H1 (cell line): ENCODE measurements at regions not wholly inside any gene's neighbourhood (a gene's known extent, or its start where the extent isn't known, plus 50 kb on each side); places are given as distances from the start of the nearest gene placed in this dataset.

Experiments
- CTCF ChIA-PET: fragments of 300-600 bp; sonication (Branson Sonifier 250); formaldehyde crosslinking; loops from one replicate; lab custom pipeline; 2021; ENCODE audit not compliant: partially characterized antibody; lab: Charles Lee
- POLR2A ChIA-PET: fragments of 300-600 bp; sonication (Branson Sonifier 250); formaldehyde crosslinking; loops from one replicate; lab custom pipeline; 2021; ENCODE audit warnings: inconsistent platforms; ENCODE audit not compliant: partially characterized antibody; lab: Charles Lee
- DNase-seq, 2 experiments: peaks; one replicate each; pipeline versions ENCODE4 v3.0.0 to v3.0.0-alpha.2; 2010 to 2022; ENCODE audit warnings: low spot score in 2 of 2, low read depth in 1 of 2, mixed read lengths in 1 of 2
- FAIRE-seq: peaks from 2 replicates; lab custom pipeline; 2011; peaks lifted over from hg19 to GRCh38; lab: Jason Lieb, UNC
- H2AFZ ChIP-seq: 2 replicates; pipeline ENCODE4 v1.8.1; 2012; ENCODE audit warnings: low read length, inconsistent platforms
- H2AK5ac ChIP-seq: 2 replicates; pipeline ENCODE4 v1.6.1; 2013; ENCODE audit warnings: low read depth, low read length
- H2BK120ac ChIP-seq: replicated peaks from 2 replicates; pipeline ENCODE3; 2013; ENCODE audit warnings: low read depth, low read length, inconsistent platforms
- H2BK12ac ChIP-seq: 2 replicates; pipeline ENCODE4 v1.6.1; 2013; ENCODE audit warnings: low read depth, low read length
- H2BK15ac ChIP-seq: 2 replicates; pipeline ENCODE4 v1.6.1; 2013; ENCODE audit warnings: low read length
- H2BK20ac ChIP-seq: 2 replicates; pipeline ENCODE4 v1.6.1; 2013; ENCODE audit warnings: low read length
- H2BK5ac ChIP-seq: 2 replicates; pipeline ENCODE4 v1.6.1; 2013; ENCODE audit warnings: low read depth, low read length
- H3K14ac ChIP-seq: 2 replicates; pipeline ENCODE4 v1.6.1; 2013; ENCODE audit warnings: inconsistent platforms; ENCODE audit not compliant: insufficient read length
- H3K18ac ChIP-seq: 2 replicates; pipeline ENCODE4 v1.6.1; 2013; ENCODE audit warnings: low read length; ENCODE audit errors: extremely low read depth
- H3K23ac ChIP-seq: 2 replicates; pipeline ENCODE4 v1.6.1; 2013; ENCODE audit warnings: inconsistent platforms; ENCODE audit not compliant: insufficient read length
- H3K23me2 ChIP-seq: 2 replicates; pipeline ENCODE4 v1.6.1; 2013; ENCODE audit warnings: low read depth, low read length
- H3K27ac ChIP-seq: 2 replicates; pipeline ENCODE4 v1.6.1; 2011; ENCODE audit warnings: low read depth, low read length, inconsistent platforms
- H3K27me3 ChIP-seq, 4 experiments: replicated peaks in 1 of 4; 1 replicate in 1 of 4; 2 replicates in 3 of 4; pipeline versions ENCODE4 v1.6.1 to v1.8.1; 2011 to 2013; ENCODE audit warnings: low read length in 3 of 4, mild to moderate bottlenecking in 3 of 4, inconsistent platforms in 2 of 4, mixed read lengths in 2 of 4, moderate library complexity in 1 of 4; ENCODE audit not compliant: control insufficient read depth in 3 of 4, insufficient read depth in 3 of 4; ENCODE audit errors: extremely low read depth in 1 of 4
- H3K36me3 ChIP-seq, 4 experiments: 2 replicates each; pipeline versions ENCODE4 v1.6.1 to v1.8.1; 2011 to 2013; ENCODE audit warnings: mild to moderate bottlenecking in 4 of 4, low read length in 3 of 4, moderate library complexity in 2 of 4, control low read depth in 1 of 4, inconsistent platforms in 1 of 4; ENCODE audit not compliant: insufficient read depth in 4 of 4, control insufficient read depth in 2 of 4
- H3K4ac ChIP-seq: replicated peaks from 2 replicates; pipeline ENCODE3; 2013; ENCODE audit warnings: low read length, low read depth, mixed read lengths, inconsistent platforms; ENCODE audit not compliant: insufficient read length
- H3K4me1 ChIP-seq, 4 experiments: replicated peaks in 1 of 4; 1 replicate in 1 of 4; 2 replicates in 3 of 4; pipeline versions ENCODE4 v1.6.1 to v1.8.1; 2011 to 2013; ENCODE audit warnings: low read length in 3 of 4, inconsistent platforms in 2 of 4, mixed read lengths in 1 of 4; ENCODE audit not compliant: insufficient read depth in 4 of 4, control insufficient read depth in 3 of 4
- H3K4me2 ChIP-seq, 2 experiments: 2 replicates each; pipeline versions ENCODE4 v1.6.1 to v1.8.1; 2011 to 2013; ENCODE audit warnings: low read depth in 2 of 2, low read length in 2 of 2, control low read depth in 1 of 2, inconsistent platforms in 1 of 2, mild to moderate bottlenecking in 1 of 2; ENCODE audit not compliant: insufficient read depth in 1 of 2
- H3K4me3 ChIP-seq, 4 experiments: fragments of 200-600, 300-600 bp in 1 of 4; sonication (generic), shearing (Covaris generic), sonication (Bioruptor Twin) in 1 of 4; 2 replicates each; pipeline versions ENCODE4 v1.5.1 to v1.8.1; 2011 to 2016; ENCODE audit warnings: low read length in 4 of 4, low read depth in 3 of 4, control low read depth in 2 of 4, inconsistent platforms in 2 of 4, mild to moderate bottlenecking in 2 of 4, mixed read lengths in 1 of 4, moderate library complexity in 1 of 4; ENCODE audit not compliant: insufficient read depth in 2 of 4; ENCODE audit errors: extremely low read depth in 1 of 4
- H3K56ac ChIP-seq: replicated peaks from 2 replicates; pipeline ENCODE3; 2013; ENCODE audit warnings: low read depth, mild to moderate bottlenecking, mixed read lengths, low read length, inconsistent platforms; ENCODE audit not compliant: insufficient read length
- H3K79me1 ChIP-seq: 2 replicates; pipeline ENCODE4 v1.6.1; 2013; ENCODE audit warnings: low read depth, low read length, control low read depth
- H3K79me2 ChIP-seq, 2 experiments: 2 replicates each; pipeline versions ENCODE4 v1.6.1 to v1.8.1; 2012 to 2013; ENCODE audit warnings: low read length in 2 of 2, mild to moderate bottlenecking in 2 of 2, inconsistent platforms in 1 of 2; ENCODE audit not compliant: insufficient read depth in 2 of 2, control insufficient read depth in 1 of 2
- H3K9ac ChIP-seq, 4 experiments: replicated peaks in 1 of 4; 1 replicate in 1 of 4; 2 replicates in 3 of 4; pipeline versions ENCODE4 v1.6.1 to v1.8.1; 2011 to 2013; ENCODE audit warnings: low read depth in 3 of 4, low read length in 3 of 4, control low read depth in 2 of 4, mild to moderate bottlenecking in 2 of 4, moderate library complexity in 2 of 4, inconsistent platforms in 1 of 4; ENCODE audit errors: extremely low read depth in 1 of 4
- H3K9me3 ChIP-seq, 2 experiments: 2 replicates each; pipeline versions ENCODE4 v1.6.1 to v1.8.1; 2012 to 2013; ENCODE audit warnings: mild to moderate bottlenecking in 2 of 2, moderate library complexity in 2 of 2, control low read depth in 1 of 2, inconsistent platforms in 1 of 2, low read depth in 1 of 2, low read length in 1 of 2, mixed read lengths in 1 of 2; ENCODE audit not compliant: insufficient read depth in 2 of 2
- H4K20me1 ChIP-seq, 2 experiments: replicated peaks in 1 of 2; 2 replicates each; pipeline versions ENCODE3 to v1.8.1; 2011 to 2013; ENCODE audit warnings: inconsistent platforms in 2 of 2, low read length in 2 of 2, mild to moderate bottlenecking in 1 of 2; ENCODE audit not compliant: insufficient read depth in 2 of 2, control insufficient read depth in 1 of 2
- H4K5ac ChIP-seq: 2 replicates; pipeline ENCODE4 v1.6.1; 2013; ENCODE audit warnings: low read length, low read depth, mixed read lengths, inconsistent platforms; ENCODE audit not compliant: insufficient read length
- H4K8ac ChIP-seq: 2 replicates; pipeline ENCODE4 v1.8.0; 2013; ENCODE audit warnings: mild to moderate bottlenecking, moderate library complexity, low read length, inconsistent platforms; ENCODE audit not compliant: insufficient read depth; ENCODE audit errors: extremely low read depth
- H4K91ac ChIP-seq: replicated peaks from 2 replicates; pipeline ENCODE3; 2013; ENCODE audit warnings: low read length, mixed read lengths, inconsistent platforms; ENCODE audit not compliant: insufficient read length
- ATF3 ChIP-seq: IDR thresholded peaks from 2 replicates; pipeline ENCODE4 v1.6.1; 2011; ENCODE audit warnings: low read depth, mild to moderate bottlenecking, low read length; ENCODE audit not compliant: insufficient read depth
- BCL11A ChIP-seq, 2 experiments: IDR thresholded peaks; one replicate each; pipeline ENCODE4 v1.6.1; 2011; ENCODE audit warnings: low read depth in 2 of 2, low read length in 2 of 2, mild to moderate bottlenecking in 2 of 2
- EP300 ChIP-seq, 2 experiments: IDR thresholded peaks; 1 replicate in 1 of 2; 2 replicates in 1 of 2; pipeline ENCODE4 v1.6.1; 2011 to 2012; ENCODE audit warnings: low read depth in 2 of 2, low read length in 2 of 2, mild to moderate bottlenecking in 2 of 2, borderline replicate concordance in 1 of 2, inconsistent platforms in 1 of 2, moderate library complexity in 1 of 2
- FOSL1 ChIP-seq: IDR thresholded peaks from 2 replicates; pipeline ENCODE4 v1.6.1; 2011; ENCODE audit warnings: mild to moderate bottlenecking, low read depth, low read length, moderate library complexity; ENCODE audit not compliant: insufficient read depth
- HDAC2 ChIP-seq, 2 experiments: fragments of 300-600 bp in 1 of 2; sonication (generic) in 1 of 2; IDR thresholded peaks; 2 replicates each; pipeline ENCODE4 v1.6.1; 2011 to 2012; ENCODE audit warnings: low read depth in 2 of 2, low read length in 2 of 2, mild to moderate bottlenecking in 2 of 2, moderate library complexity in 2 of 2, borderline replicate concordance in 1 of 2, inconsistent platforms in 1 of 2
- KDM5A ChIP-seq: fragments of 200-600 bp; IDR thresholded peaks from 2 replicates; pipeline ENCODE4 v1.7.1; 2012; ENCODE audit warnings: mild to moderate bottlenecking, low read length, inconsistent platforms, mixed read lengths
- MAFK ChIP-seq: IDR thresholded peaks from 2 replicates; pipeline ENCODE4 v1.6.1; 2012; ENCODE audit warnings: low read depth, mild to moderate bottlenecking, improper control_type of control experiment, low read length
- MAX ChIP-seq: IDR thresholded peaks from 2 replicates; pipeline ENCODE4 v1.6.1; 2012; ENCODE audit warnings: inconsistent platforms
- NRF1 ChIP-seq: IDR thresholded peaks from 2 replicates; pipeline ENCODE4 v1.6.1; 2011; ENCODE audit warnings: mild to moderate bottlenecking, low read depth, low read length, improper control_type of control experiment
- POLR2A ChIP-seq, 2 experiments: IDR thresholded peaks; 1 replicate in 1 of 2; 2 replicates in 1 of 2; pipeline ENCODE4 v1.6.1; 2011; ENCODE audit warnings: low read depth in 2 of 2, low read length in 2 of 2, mild to moderate bottlenecking in 2 of 2; ENCODE audit errors: control extremely low read depth in 1 of 2
- POLR2AphosphoS5 ChIP-seq: IDR thresholded peaks from 2 replicates; pipeline ENCODE4 v1.6.1; 2011; ENCODE audit warnings: low read depth, low read length
- RXRA ChIP-seq: IDR thresholded peaks from 2 replicates; pipeline ENCODE4 v1.6.1; 2011; ENCODE audit warnings: low read depth, mild to moderate bottlenecking, low read length, moderate library complexity; ENCODE audit not compliant: insufficient read depth
- SRF ChIP-seq: IDR thresholded peaks from 2 replicates; pipeline ENCODE4 v1.6.1; 2011; ENCODE audit warnings: mild to moderate bottlenecking, low read depth, low read length, moderate library complexity
- TAF7 ChIP-seq: optimal IDR thresholded peaks from 2 replicates; pipeline ENCODE3; 2011; ENCODE audit warnings: low read depth, mild to moderate bottlenecking, inconsistent platforms, low read length, moderate library complexity, borderline replicate concordance
- TCF12 ChIP-seq: IDR thresholded peaks from 2 replicates; pipeline ENCODE4 v1.6.1; 2011; ENCODE audit warnings: low read depth, mild to moderate bottlenecking, low read length
- WGBS, 2 experiments: shearing (Covaris generic) in 1 of 2; methylation state at CpG; one replicate each; pipeline versions ENCODE4 v1.1.6 to v1.1.7; 2013 to 2015; ENCODE audit warnings: low lambda C conversion rate in 2 of 2, mixed read lengths in 2 of 2, inconsistent platforms in 1 of 2, low coverage in 1 of 2, missing lambda C conversion rate in 1 of 2; ENCODE audit not compliant: insufficient replicate concordance in 2 of 2, insufficient coverage in 1 of 2, insufficient read length in 1 of 2; ENCODE audit errors: extremely low coverage in 1 of 2, missing lambda C conversion rate in 1 of 2; 5-methylcytosine and 5-hydroxymethylcytosine counted together

DNA sequence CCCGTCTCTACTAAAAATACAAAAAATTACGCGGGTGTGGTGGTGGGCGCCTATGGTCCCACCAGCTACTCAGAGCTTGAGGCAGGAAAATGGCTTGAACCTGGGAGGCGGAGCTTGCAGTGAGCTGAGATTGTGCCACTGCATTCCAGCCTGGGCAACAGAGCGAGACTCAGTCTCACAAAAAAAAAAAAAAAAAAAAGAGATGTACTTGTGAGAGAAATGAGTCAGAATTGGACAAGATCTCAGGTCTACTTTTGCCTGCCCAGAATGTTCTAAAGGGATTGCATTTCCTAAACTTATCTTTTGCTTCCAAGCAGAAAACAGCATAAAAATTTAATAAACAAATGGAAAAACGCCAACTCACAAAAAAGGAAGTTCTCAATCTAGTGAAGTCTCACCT is 167.5 kb downstream of the NR2F2 start:
- H3K9ac ChIP-seq, result no peak overlapping the region
- H2AK5ac ChIP-seq, result no peak overlapping the region
- no peaks in the 10 kb centered on the region for H3K4me1 ChIP-seq
- no peaks in the 10 kb centered on the region for H4K20me1 ChIP-seq
- no peaks in the 10 kb centered on the region for H3K36me3 ChIP-seq
- no peak overlapping the region for H3K4me3 ChIP-seq
- WGBS, 2 experiments, result 68% methylated on average over 6 of the region's 7 CpGs; no CpG with 5 or more reads in 1 of the 2 experiments
- no peak overlapping the region for H3K18ac ChIP-seq
- H3K23ac ChIP-seq, result no peak overlapping the region
- H3K4me2 ChIP-seq, result no peak overlapping the region
- no peak overlapping the region for H4K5ac ChIP-seq
- no peak overlapping the region for H2BK120ac ChIP-seq
- DNase-seq, result no peak
- no peak overlapping the region for H2BK15ac ChIP-seq
- H3K4ac ChIP-seq, result no peak overlapping the region
- H3K23me2 ChIP-seq, result no peaks in the 10 kb centered on the region
- no peak overlapping the region for H4K8ac ChIP-seq
- no peak overlapping the region for H2BK12ac ChIP-seq
- H3K56ac ChIP-seq, result no peak overlapping the region
- no peaks in the 10 kb centered on the region for H3K79me1 ChIP-seq
- ChIA-PET POLR2A (no interaction called here), CTCF (interaction anchor here (1.0 kb wide), 1 partner anchor 248 kb away, joined by 4 read pairs; no protein-coding TSS in a partner anchor)
- H2AFZ ChIP-seq, result no peak overlapping the region
- H3K27me3 ChIP-seq, result no peaks in the 10 kb centered on the region
- no peak overlapping the region for H2BK20ac ChIP-seq
- no peak overlapping the region for H2BK5ac ChIP-seq
- H3K79me2 ChIP-seq, result no peaks in the 10 kb centered on the region
- no peaks in the 10 kb centered on the region for H3K9me3 ChIP-seq
- H3K27ac ChIP-seq, result no peak overlapping the region
- no peak overlapping the region for H3K14ac ChIP-seq
- no peak for FAIRE-seq
- H4K91ac ChIP-seq, result no peak overlapping the region
- no peak for TF ChIP-seq ATF3
- TF ChIP-seq SRF, result no peak
- TF ChIP-seq POLR2AphosphoS5, result no peak
- TF ChIP-seq MAFK, result no peak
- TF ChIP-seq POLR2A (IDR thresholded peaks at IDR 0.05; ENCODE audit: control extremely low read depth in 1 of 2, low read depth in 2 of 2, low read length in 2 of 2), result no peak
- no peak for TF ChIP-seq FOSL1
- TF ChIP-seq TAF7, result no peak
- TF ChIP-seq TCF12, result no peak
- no peak for TF ChIP-seq NRF1
- TF ChIP-seq KDM5A, result no peak
- no peak for TF ChIP-seq RXRA
- no peak for TF ChIP-seq HDAC2 (IDR thresholded peaks at IDR 0.05; ENCODE audit: borderline replicate concordance in 1 of 2, low read depth in 2 of 2, low read length in 2 of 2)
- TF ChIP-seq MAX, result no peak
- TF ChIP-seq BCL11A (IDR thresholded peaks at IDR 0.05; ENCODE audit: low read depth in 2 of 2, low read length in 2 of 2), result no peak
- TF ChIP-seq EP300 (IDR thresholded peaks at IDR 0.05; ENCODE audit: borderline replicate concordance in 1 of 2, low read depth in 2 of 2, low read length in 2 of 2), result no peak
